ENCODE measurements at regions not wholly inside any gene's neighbourhood (a gene's known extent, or its start where the extent isn't known, plus 50 kb on each side); places are given as distances from the start of the nearest gene placed in this dataset.
"Not testable (repeated sequence)": the region's sequence is repeated elsewhere in the genome, so short reads cannot be mapped to it uniquely, and the experiment has no call there.

DNA sequence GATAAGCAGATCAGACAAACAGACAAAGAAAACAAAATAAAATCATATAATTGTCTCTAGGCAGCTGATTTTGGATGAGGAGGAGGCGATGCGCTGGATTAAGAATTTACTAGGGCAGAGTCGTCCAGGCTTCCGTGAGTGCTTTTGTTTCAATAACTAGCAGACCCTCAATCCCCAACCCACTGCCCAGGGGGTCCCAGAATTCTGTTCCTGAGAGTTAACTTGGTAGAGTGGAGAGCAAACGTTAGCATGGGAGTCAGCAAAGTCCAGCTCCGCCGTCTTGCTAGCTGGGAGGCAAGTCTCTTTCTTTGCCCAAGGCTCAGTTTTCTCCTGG is 95.5 kb upstream of the TBX5 start:
- no peak for DNase-seq (ENCODE audit: low spot score)

DNA sequence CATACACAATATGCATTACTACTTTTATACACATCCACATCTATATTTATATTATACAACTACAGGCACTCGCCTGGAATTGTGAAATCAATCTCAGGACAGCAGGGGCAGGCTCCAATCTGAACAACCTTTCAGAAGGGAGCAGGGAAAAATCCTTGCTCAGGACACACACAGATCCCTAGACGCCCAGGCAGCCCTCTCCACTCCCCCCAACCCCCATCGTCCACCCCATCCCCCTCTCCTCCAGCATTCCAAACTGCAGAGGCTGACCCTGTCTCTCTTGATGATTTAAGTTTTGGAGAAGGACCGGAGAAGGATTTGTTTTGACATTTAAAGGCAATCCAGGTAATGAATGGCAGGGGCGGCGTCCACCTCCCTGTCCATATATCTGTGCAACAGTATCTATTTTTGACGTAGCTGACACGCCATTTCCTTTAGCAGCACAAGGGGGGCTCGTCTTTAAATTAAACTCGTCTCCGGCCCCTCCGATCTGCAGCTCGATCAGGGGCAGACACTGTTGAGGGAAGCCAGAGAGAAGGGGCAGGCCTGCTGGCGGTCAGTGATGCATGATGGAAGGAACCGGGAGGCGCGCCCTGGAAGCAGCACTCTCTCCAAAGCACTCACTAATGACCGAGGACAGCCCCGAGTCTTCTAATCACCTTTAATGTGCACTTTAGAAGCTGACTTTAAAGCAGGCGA is 95.0 kb upstream of the TBX5 start:
- DNase-seq (ENCODE audit: low spot score) = no peak

DNA sequence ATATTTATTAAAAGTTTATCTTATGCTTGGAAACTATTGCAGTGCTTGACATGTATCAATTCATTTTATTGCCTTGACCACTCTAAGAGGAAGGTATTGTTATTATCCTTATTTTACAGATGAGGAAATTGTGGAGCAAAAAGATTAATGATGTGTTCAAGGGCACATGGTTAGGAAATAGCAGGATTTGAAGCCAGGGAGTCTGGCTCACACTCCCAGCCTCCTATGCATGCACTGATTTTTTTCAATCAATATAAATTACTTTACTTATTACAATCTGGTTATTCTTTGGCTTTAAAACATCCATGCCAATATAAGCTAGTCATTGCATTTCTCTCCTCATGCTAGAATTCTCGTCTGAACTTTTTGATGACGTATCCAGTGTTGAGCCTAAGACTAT is 94.2 kb upstream of the TBX5 start:
- no peak for DNase-seq (ENCODE audit: low spot score)

DNA sequence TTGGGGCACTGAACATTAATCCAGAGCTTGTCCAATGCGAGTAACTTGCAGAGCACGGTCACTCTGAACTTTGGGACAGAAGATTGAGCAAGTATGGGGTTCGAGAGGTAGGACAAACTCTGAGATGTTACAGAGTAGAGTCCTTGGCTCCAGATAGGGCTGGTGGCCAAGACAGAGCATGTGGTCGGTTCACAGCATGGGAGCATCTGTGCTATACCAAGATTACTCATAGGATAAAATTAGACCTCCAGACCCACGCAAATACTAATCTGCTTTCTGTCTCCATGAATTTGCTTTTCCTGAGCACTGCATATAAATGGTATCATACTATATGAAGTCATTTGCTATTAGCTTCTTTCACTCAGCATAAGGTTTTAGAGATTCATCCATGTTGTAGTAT is 93.4 kb upstream of the TBX5 start:
- DNase-seq (ENCODE audit: low spot score) = peak; percentile 55

DNA sequence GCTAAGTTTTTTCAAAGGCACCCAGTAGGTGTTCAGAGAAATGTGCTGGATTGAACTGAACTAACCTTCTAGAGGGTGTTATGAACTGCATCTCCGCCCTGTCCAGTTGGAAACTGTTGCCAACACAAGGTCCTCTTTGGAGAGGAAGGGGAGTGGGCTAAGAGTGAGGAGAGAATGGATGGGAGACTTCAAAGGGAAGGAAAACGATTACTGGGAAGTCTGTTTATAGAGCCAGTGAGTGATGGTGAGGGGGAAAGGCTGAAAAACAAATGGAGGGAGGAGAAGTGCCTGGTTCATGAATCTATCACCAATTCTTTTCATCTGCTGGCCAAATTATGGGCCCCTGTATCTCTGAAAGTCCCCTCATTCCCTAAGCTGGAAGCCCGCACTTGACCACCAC is 86.0 kb upstream of the TBX5 start:
- DNase-seq (ENCODE audit: low spot score) = no peak

DNA sequence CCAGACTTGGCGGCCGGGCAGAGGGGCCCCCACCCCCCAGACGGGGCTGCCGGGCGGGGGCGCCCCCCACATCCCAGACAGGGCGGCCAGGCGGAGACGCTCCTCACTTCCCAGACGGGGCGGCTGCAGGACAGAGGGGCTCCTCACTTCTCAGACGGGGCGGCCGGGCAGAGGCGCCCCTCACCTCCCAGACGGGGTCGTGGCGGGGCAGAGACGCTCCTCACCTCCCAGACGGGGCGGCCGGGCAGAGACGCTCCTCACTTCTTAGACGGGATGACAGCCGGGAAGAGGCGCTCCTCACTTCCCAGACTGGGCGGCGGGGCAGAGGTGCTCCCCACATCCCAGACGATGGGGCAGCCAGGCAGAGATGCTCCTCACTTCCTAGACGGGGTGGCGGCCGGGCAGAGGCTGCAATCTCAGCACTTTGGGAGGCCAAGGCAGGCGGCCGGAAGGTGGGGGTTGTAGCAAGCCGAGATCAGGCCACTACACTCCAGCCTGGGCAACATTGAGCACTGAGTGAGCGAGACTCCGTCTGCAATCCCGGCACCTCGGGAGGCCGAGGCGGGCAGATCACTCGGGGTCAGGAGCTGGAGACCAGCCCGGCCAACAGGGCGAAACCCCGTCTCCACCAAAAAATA is 79.0 kb upstream of the TBX5 start:
- not testable (repeated sequence) for DNase-seq (ENCODE audit: low spot score)

DNA sequence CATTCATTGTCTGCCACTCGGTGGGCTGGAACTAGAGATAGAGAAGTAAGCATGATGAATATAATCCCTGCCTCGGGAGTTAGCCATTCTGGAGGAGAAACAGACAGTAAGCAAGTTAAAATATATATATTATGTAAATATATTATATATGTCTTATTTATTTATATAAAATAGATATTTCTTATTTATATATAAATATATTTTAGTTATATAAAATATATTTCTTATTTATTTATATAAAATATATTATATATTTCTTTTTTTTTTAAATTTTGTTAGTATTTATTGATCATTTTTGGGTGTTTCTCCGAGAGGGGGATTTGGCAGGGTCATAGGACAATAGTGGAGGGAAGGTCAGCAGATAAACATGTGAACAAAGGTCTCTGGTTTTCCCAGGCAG is 78.1 kb upstream of the TBX5 start:
- no peak for DNase-seq (ENCODE audit: low spot score)

DNA sequence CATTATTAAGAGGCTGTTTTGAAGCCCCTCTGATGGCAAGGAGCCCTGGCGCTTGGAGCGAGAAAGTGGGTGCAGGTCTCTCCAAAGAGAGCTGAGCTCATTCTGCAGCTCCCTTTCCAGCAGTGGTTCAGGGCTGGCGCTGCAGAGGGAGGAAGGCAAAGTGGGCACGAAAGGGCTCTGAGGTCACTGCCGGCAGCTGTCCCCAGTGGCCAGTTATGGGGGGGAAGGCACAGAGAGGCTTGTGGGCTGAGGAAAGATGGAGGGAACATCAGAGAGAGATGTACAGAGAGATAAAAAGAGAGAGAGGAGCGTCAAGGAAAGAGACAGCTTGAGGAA is 75.2 kb upstream of the TBX5 start:
- peak; percentile 48 for DNase-seq (ENCODE audit: low spot score)

DNA sequence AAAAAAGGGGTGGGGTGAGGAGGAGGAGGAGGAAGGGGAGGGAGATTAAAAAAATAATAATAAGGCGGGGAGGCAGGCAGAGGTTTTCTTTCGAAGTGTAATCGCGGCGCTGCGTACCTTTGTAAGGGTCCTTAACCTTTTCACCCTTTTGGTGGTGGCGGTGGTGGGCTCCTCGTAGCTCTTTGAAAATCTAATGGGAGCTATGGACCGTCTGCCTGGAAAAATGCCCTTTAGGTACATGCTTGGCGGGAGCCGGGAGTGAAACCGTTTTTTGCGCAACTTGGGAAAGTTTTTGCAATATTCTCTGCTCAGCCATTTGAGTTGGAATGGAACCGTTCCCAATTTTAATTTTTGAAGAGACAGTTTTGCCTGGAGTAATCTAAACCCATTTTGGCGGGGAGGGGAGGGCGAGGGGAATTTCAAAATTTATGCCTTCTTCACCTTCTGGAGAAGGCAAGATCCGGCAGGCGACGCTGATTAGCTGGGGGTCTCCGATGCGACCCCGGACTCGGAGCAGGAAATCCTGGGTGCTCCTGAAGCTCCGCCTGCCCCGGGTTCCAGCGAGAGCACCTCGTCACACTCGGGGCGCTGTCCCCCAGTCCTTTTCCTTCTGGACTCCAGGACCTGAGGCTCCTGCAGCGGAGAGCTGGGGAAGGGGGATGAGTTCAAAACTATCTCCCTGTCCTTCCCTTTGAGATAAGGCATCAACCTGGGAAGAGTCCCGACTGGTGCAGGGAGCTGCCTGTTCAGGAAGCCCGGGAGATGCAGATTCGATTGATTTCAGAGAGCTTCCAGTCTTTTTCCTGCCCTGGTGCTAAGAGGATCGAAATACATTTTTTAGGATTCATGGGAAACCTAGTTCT is 74.6 kb upstream of the TBX5 start:
- DNase-seq (ENCODE audit: low spot score) = no peak

DNA sequence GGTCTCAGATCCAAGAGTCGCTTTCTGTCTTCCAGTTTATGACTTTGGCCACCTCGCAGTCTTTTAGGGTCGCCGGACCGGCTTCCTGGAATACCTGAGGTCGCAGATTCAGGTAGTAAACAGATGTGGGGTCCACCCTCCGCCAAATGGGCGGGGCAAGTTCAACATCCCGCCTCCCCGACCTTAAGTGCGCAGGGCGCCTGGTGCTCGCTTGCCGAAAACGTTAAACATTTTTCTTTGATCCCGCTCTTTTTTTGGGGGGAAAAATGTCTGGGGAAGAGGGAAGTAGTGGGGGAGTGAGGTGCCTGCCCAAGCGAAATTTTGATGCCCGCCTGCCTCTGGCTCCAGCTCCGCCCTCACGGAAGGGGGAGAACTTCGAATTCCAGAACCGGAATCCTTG is 73.9 kb upstream of the TBX5 start:
- DNase-seq (ENCODE audit: low spot score) = no peak

DNA sequence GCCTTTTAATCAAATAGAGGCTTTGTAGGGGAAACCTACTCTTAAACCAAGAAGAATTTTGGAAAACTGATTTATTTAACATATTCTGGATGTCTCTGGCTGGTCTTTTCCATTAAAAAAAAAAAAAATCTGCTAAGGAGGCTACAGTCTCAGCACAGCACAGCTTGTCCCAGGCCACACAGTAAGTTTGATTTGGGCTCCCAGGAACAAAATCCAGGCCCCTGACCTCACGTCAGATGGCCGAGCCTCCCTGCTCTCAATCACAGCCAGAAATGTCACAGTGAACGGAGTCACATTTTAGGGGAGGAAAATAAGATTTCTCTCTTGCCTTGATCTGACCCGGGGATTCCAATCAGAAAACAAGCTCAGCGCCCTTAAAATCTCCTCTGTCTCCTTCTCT is 72.9 kb upstream of the TBX5 start:
- no peak for DNase-seq (ENCODE audit: low spot score)

DNA sequence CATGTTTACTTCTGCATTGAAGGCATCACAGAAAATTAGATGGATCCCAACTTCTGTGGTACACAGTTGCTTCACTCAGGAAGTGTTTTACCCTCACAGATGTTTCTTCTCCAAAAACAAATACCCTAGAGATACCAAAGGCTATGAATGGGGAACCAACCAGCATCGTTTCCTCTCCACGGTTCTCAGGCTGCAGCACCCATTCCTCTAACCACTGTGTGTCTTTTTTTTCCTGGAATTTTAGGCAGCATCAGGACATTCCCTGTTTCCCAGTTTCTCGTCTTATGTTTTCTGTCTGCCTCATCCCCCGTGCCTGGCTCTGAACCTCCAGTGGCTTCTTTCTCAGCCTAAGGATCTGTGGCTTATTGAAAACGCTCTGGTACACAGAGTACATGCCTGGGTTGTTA is 72.0 kb upstream of the TBX5 start:
- DNase-seq (ENCODE audit: low spot score) = no peak

DNA sequence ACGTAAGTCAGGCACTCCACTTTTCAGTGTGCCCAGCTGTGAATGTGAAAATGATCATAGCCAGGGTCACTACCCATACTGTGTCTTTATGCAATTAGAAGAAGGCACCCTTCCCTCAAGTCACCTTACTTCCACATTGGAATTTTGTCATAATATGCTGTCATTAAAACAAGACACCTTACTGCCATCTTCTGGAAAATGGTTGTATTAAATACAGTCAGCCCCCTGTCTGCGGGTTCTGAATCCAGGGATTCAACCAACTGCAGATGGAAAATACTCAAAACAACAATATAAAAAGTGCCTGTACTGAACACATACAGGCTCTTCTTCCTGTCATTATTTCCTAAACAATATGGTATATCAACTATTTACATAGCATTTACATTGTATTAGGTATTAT is 70.2 kb upstream of the TBX5 start:
- DNase-seq (ENCODE audit: low spot score) = peak; percentile 54

DNA sequence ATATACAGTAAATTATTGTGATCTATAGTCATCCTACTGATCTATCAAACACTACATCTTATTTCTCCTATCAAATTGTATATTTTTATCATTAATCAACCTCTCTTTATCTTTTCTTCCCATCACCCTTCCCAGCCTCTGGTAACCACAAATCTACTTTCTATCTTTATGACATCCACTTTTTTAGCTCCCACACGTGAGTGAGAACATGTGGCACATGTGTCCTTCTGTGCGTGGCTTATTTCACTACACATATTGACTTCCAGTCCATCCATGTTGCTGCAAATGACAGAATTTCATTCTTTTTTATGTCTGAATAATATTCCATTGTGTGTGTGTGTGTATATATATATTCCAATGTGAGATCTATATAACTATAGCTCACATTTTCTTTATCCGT is 67.8 kb upstream of the TBX5 start:
- no peak for DNase-seq (ENCODE audit: low spot score)

DNA sequence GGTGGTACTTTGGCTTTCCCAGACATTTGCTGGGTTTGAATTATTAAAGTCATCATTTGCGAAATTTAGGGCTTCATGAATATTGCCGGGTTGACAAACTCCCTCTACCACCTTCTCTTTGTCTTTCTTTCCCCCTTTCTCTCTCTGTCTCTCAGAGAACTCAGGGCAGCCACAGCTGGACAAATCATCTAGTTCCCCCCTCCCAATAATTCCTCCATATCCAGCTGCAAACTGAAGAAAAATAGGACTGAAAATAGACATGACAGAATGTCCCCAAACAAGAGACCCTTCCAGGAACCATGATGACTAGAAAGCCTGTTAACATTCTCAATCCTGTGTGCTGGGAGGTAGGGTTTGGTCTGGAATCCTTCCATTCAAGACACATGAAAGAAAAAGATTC is 67.1 kb upstream of the TBX5 start:
- DNase-seq (ENCODE audit: low spot score) = no peak

DNA sequence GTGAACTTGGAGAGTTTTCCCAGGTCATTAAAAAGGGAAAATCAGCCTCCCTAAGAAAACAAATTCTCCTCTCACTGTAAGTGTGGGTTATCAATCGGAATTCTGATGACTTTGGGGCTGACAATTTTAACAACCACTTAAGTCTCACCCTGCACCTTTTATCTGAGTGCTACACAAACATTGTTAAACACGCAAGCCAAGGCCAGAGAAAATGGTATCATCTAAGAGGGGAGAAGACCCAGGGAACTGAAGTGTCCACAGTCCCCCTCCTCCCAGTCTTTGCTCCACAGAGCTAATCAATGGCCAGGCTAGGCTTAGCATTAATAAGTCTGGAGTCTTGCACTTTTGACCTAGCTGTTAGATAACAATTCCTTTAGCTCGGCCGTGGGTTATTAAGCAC is 51.7 kb upstream of the TBX5 start:
- no peak for DNase-seq (ENCODE audit: low spot score)

Data from AG08395 (cell line).